ENCODE measurements at regions not wholly inside any gene's neighbourhood (a gene's known extent, or its start where the extent isn't known, plus 50 kb on each side); places are given as distances from the start of the nearest gene placed in this dataset.

DNA sequence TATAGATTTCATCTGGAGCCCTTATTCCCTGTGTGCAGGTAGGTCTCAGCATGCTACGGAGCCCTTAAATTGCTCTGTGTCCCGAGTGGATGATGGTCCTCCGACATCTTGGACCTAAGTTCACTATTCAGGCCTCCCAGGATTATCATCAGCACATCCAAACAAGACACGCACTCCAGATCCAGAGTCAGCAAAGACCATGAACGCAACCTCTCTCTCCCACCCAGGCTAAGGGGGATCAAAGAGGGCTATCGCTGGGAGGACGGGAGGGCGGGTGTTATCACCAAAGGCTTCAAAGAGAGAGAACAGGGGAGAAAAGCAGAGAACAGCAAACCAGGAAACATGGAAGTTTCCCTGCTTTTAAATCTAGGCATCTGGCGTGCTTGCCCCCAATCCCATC is 659.4 kb downstream of the TBC1D22A start:
- DNase-seq (no peak), ATAC-seq (no peak)
- peaks cover 0 to 18% of the 10 kb centered on the region in 2 donors for H3K27me3 ChIP-seq
- intact Hi-C loops (cut with DNase I) = no loop called here
- TF ChIP-seq, protein P1, sequence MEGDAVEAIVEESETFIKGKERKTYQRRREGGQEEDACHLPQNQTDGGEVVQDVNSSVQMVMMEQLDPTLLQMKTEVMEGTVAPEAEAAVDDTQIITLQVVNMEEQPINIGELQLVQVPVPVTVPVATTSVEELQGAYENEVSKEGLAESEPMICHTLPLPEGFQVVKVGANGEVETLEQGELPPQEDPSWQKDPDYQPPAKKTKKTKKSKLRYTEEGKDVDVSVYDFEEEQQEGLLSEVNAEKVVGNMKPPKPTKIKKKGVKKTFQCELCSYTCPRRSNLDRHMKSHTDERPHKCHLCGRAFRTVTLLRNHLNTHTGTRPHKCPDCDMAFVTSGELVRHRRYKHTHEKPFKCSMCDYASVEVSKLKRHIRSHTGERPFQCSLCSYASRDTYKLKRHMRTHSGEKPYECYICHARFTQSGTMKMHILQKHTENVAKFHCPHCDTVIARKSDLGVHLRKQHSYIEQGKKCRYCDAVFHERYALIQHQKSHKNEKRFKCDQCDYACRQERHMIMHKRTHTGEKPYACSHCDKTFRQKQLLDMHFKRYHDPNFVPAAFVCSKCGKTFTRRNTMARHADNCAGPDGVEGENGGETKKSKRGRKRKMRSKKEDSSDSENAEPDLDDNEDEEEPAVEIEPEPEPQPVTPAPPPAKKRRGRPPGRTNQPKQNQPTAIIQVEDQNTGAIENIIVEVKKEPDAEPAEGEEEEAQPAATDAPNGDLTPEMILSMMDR (IDR thresholded peaks at IDR 0.05) = no peak
- H3K27ac ChIP-seq = no peak overlapping the region
- H3K36me3 ChIP-seq = no peaks in the 10 kb centered on the region
- no peaks in the 10 kb centered on the region for H3K4me1 ChIP-seq
- H3K4me3 ChIP-seq = no peak overlapping the region
- peaks cover 0 to 4% of the 10 kb centered on the region in 2 donors for H3K9me3 ChIP-seq

DNA sequence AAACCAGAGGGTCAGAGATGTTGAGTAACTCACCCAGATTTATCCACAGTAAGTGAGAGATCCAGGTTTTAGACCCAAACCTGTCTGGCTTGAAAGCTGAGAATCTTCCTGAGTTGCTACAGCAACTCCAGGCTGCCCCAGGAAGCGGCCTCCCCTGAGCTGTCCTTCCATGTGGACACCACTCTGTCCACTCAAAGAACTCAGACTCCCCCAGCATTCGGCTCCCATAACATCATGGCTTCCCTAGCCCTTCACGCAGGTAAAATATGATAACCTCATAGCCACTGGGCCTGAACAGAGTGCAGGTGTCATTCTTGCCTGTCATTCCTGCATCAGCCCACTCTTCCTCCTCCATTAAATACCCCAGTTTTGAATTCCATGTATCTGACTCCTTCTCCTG is 657.8 kb downstream of the TBC1D22A start:
- H3K27ac ChIP-seq = no peak overlapping the region
- no peak for ATAC-seq
- intact Hi-C loops (cut with DNase I) = no loop called here
- H3K9me3 ChIP-seq = peaks cover 0 to 4% of the 10 kb centered on the region in 2 donors
- peaks cover 0 to 18% of the 10 kb centered on the region in 2 donors for H3K27me3 ChIP-seq
- no peaks in the 10 kb centered on the region for H3K4me1 ChIP-seq
- no peak for DNase-seq
- TF ChIP-seq, protein P1 (IDR thresholded peaks at IDR 0.05) = no peak
- H3K4me3 ChIP-seq = no peak overlapping the region
- no peaks in the 10 kb centered on the region for H3K36me3 ChIP-seq

DNA sequence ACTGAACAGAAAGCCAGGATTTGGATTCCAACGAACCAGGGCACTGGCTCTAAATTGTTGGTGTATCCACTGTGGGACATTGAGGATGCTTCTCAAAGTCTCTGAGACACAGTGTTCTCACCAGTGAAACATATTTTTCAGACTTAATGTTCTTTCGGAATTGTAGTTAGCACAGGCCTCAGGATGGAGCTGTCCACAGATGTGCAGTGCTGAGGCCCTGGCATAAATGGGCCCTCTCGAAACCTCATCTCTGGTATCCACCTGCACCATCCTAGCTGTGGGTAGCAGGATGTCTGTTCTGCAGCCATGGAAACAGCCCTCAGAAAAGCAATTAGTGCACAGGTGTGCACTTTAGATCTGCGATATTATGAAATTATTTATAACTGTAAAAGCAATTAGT is 656.8 kb downstream of the TBC1D22A start:
- intact Hi-C loops (cut with DNase I) = no loop called here
- no peak for ATAC-seq
- Histone ChIP-seq H3K27ac (no peak overlapping the region), H3K4me3 (no peak overlapping the region), H3K36me3 (no peaks in the 10 kb centered on the region), H3K4me1 (no peaks in the 10 kb centered on the region), H3K9me3 (peaks cover 0 to 4% of the 10 kb centered on the region in 2 donors), H3K27me3 (peaks cover 0 to 14% of the 10 kb centered on the region in 2 donors)
- DNase-seq = no peak
- TF ChIP-seq, protein P1 (IDR thresholded peaks at IDR 0.05) = no peak

DNA sequence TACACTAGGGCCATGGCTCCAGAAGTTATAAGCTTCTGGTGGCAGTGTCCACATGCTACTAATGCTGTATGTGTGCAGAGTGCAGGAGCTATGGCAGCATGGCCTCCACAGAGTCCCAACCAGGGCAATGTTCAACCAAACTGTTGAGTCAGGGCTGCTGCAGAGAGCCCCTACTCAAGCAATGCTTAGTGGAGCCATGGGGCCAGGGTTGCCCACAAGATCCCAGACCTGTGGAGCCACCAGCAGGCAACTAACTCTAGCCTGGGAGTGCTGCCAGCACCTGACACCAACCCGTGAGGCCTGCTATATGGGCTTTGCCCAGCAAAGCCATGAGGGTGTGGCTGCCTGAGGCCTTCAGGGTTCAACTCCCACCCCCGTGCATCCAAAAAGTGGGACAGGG is 655.2 kb downstream of the TBC1D22A start:
- no peak overlapping the region for H3K4me3 ChIP-seq
- no peaks in the 10 kb centered on the region for H3K36me3 ChIP-seq
- no peak overlapping the region for H3K27ac ChIP-seq
- peaks cover 0 to 4% of the 10 kb centered on the region in 2 donors for H3K27me3 ChIP-seq
- ATAC-seq = no peak
- peaks cover 0 to 4% of the 10 kb centered on the region in 2 donors for H3K9me3 ChIP-seq
- no peaks in the 10 kb centered on the region for H3K4me1 ChIP-seq
- intact Hi-C loops (cut with DNase I) = no loop called here
- TF ChIP-seq, protein P1 (IDR thresholded peaks at IDR 0.05) = no peak
- DNase-seq = no peak

DNA sequence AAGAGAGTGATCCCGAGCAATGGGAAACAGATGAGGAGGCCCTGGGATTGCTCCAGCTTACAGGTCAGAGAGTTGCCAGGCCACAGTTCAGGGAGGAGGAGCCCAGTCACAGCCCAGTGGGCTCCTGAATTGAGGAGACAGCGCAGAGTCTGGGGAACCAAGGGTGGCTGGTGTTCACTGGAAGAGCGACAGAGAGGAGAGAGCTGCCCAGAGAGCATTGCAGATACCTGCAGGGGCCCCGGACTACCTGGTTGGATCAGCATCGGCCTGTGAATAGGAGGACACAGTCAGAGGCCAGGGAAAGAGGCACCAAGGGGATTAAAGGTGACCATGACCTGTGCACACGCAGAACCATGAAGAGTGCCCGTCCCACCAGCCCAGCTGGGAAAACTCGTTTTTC is 648.6 kb downstream of the TBC1D22A start:
- intact Hi-C loops (cut with DNase I) = no loop called here
- Histone ChIP-seq H3K27ac (no peak overlapping the region), H3K9me3 (no peaks in the 10 kb centered on the region), H3K36me3 (no peaks in the 10 kb centered on the region), H3K27me3 (peaks cover 0 to 16% of the 10 kb centered on the region in 2 donors), H3K4me1 (no peaks in the 10 kb centered on the region), H3K4me3 (no peak overlapping the region)
- DNase-seq (peak in 1 of 4 donors; percentile 23), ATAC-seq (no peak)
- TF ChIP-seq, protein P1 (IDR thresholded peaks at IDR 0.05) = no peak

Measured in left lung (tissue), 4 donors.